ENCODE measurements at regions not wholly inside any gene's neighbourhood (a gene's known extent, or its start where the extent isn't known, plus 50 kb on each side); places are given as distances from the start of the nearest gene placed in this dataset.
"Not testable (repeated sequence)": the region's sequence is repeated elsewhere in the genome, so short reads cannot be mapped to it uniquely, and the experiment has no call there.

DNA sequence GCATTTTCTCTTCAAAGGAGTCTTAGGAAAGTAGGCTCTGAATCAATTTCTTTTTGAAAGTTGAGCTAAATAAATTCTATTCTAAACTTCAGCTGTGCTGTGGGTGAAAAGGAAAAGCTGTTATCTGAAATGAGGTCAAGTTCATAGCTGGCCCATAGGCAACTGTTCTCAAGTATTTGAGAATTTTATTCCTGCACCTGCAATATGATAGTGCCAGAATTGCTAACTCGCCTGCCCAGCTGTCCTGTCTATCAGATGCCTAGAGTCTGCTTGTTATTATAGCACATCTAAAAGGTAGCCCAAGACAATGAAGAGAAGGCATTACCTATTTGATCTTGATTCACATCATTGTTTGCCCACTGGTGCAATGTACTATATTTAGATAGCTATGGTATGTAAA, 798.7 kb downstream of the DIPK2A start:
- no peak for DNase-seq

DNA sequence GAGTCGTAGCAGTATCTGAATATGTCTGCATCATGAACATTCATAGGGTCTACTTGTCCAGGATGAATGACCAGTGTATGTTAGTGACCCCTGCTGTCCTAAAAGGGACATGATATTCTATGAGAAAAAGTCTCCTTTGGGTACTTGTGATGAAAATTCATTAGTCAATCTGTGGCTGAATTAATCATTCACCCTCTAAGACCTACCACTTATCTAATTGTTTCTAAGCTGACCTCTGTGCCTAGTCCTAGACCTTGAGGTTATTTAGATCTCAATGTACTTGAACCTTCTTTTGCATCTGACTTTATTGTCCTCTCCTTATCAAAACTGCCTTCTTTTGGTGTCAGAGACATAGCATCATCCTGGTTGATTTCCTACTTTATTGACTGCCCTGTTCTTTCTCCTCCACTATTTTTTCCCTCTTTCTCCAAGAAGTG, 799.3 kb downstream of the DIPK2A start:
- DNase-seq, result no peak

DNA sequence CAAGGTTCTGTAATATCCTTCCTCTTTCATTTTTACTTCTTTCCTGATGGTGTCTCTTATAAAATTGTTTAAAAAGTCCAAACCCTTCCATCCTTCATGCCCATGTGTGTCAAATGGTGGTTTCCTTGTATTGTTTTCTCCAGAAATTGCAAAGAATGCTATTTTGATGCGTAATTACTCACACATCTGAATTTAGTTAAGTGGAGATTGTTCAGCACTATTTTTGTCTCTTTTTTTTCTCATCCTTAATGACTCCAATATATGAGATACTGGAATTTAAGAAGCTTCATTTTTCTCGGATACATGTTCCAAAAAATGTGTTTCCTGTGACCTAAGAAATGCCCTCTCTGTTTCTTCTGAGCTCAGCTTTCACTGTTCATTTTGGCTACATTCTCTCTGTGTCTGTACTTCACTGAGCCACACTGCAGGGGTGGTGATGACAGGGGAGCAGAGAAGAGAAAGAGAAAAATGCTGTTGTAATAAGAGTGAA, 799.8 kb downstream of the DIPK2A start:
- DNase-seq, result no peak

DNA sequence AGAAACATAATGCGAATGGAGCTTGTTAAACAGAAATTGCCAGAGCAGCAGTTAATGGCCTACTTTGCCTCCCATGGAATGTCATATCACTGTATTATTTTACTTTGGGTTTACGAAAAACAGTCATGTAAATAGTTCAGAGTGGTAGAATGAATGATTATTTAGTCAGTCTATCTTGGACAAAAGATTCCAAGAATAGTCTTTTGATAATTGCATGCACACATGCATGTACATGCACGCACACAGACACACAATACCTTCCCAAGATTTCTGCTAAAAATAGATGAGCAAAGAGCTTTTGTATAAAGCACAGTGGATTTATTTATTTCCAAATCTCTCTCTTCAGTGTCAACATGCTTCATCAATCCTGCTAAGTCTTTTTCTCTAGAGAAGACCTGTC, 800.7 kb downstream of the DIPK2A start:
- DNase-seq, result no peak

DNA sequence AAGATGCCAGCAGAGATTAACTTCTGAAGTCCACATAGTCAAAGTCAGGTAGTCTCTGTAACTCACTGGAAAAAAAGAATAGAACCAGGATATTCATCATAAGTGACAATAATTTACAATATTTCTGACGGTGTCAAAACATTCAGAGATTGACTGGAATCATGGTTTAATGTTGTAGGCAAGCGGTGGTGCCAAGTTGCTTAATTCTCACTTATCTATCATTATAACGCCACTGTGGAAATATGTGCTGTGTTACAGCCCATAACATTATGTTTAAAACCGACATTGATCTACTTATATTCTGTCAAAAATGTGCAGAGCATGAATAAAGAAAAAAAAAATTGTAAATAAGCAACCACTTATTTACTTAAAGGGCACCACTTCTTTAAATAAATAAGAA, 801.7 kb downstream of the DIPK2A start:
- DNase-seq, result no peak

GRCh38 chr3:144774897-144775296, 803.3 kb downstream of the DIPK2A start:
- DNase-seq, result no peak

DNA sequence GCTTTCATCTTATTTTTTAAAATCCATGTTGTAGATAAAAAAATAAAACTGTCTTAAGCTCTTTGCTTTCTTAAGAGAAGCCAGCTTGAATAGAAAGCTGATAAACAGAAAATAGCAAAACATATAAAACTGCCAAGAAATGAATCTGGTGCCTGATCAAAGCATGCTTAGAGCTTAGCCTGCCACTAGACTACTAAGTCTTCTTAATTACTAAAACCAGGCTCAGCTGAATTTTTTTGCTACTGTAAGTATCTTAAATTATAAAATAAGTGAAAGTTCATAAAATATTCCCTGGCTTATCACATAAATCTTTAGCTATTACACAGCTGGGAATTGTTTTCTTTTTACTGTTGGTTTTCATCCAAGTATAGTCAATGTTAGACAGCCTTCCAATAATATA, 803.9 kb downstream of the DIPK2A start:
- DNase-seq, result no peak

- no peak for DNase-seq
Measured at GRCh38 chr3:144777906-144778305, 806.3 kb downstream of the DIPK2A start.

GRCh38 chr3:144791034-144791433, 819.4 kb downstream of the DIPK2A start:
- no peak for DNase-seq

DNA sequence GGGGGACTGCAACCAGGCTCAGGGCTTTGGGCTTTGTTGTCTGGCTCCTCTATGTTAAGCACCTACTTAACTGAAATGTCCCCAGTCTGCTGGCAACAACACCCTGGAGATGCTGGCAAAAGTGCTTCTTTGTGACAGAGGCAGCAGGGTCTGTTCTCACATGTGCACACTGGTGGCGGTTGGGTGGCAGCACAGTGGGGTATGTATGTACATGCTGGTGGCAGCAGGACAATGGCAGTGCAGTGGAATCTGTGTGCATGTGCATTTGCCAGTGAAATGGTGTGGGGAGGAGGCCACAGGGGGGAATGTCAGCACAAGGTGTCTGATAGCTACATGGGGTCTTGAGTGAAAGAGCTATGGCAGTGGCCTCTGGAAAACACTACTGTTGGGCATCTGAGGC, 830.3 kb downstream of the DIPK2A start:
- no peak for DNase-seq

DNA sequence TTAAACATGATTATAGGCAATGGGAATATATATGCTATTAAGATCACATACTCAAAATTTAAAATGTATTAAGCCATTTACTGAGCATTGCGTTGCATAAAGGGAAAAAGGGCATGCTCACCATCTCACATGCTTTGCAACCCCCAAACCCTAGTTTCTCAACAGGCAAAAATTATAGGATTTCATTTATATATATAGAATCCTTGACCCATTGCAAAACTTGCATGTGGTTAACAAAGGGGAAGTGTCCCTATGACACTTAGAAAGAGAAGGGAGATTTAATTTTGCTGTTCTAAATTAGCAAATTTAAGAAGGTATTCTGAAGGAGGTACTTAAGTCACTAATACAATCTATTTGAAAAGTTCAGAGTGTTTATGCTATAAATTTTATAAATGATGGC, 837.8 kb downstream of the DIPK2A start:
- DNase-seq, result no peak

GRCh38 chr3:144810160-144810559, 838.5 kb downstream of the DIPK2A start:
- DNase-seq, result no peak

DNA sequence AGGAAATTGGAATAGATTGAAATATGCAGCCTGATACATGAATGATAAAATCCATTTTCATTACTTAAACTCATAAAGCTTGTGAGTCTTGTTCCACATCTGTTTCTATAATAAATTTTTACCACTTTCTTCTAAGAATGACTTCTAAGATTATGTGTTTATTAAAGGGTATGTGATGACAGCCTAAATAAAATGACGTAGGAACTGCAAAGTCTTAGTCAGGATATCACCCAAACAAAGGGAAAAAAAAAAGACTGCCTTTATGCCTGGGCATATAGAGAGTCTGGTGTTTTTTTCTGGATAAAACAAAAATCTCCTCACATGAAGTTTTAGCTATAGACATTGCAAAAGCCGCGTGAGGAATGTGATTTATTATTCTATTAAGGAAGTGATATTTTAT, 844.0 kb downstream of the DIPK2A start:
- no peak for DNase-seq

DNA sequence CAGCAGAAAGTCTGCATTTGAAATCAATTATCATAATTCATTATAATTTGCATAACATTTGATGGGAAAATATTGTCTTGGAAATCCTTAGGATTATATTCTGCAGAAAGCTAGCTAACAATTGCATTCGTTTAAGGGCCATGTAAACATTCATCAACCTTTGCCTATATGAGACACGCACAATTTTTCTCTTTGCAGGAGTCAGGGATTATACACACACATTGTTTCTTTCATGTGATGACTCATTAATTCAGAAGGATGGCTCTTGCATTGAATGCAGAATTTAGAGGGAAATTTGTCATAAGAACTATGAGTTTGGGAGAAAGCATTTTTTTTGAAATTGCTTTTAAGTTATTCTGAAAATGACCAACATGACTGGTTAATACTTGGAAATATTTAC, 844.7 kb downstream of the DIPK2A start:
- DNase-seq, result no peak

DNA sequence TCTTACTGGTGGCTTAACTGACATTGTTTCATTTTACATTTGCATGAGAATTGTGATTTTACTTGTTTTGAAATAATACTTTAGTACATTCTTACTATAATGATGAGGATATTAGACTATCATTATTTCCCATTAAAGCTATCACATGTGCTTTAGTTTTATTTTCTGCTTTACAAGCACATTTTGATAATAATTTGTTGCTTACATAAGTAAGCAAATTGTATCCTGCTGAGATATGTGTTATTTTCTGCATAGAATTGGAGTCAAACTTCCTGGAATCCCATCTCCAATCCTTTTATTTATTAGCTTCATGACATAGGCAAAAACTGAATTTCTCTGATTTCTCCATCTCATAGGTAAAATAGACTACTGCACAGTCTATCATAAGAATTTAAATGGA, 847.4 kb downstream of the DIPK2A start:
- no peak for DNase-seq

- DNase-seq, result not testable (repeated sequence)
Measured at GRCh38 chr3:144820232-144820631, 848.6 kb downstream of the DIPK2A start.

DNA sequence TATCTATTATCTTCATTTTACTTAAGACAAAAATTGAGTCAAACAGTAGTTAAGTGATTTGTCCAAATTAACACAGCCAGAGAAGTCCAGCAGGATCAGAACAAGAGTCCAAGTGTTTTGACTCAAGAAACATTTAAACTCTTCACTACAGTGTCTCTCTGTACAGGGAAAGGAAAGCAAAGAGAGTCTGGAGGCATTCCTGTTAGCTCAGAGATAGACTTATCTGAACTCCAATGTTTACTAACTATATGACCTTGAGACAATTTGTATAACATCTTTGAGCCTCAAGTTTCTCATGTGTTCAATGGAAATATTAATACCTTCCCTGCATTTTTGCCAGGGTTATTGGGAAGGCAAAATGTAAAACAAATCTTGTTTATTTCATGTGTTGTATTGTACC, 849.1 kb downstream of the DIPK2A start:
- DNase-seq, result no peak

DNA sequence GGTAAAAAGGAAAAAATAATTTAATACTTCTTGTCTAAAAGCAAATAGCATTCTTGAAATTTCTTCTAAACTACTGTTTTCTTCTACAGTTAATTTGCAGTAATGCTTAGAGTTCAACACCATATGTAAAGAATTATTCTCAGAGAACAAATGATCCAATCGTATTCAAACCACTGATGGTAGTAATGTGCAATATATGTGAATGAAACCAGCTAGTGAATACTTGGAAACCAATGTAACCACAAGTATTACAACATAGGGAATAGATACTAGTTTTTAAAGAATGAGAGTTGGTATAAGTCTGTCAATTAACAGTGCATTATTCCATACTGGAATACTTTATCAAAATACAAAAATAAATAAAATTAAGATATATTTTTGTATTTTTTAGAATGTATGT, 850.0 kb downstream of the DIPK2A start:
- no peak for DNase-seq

GRCh38 chr3:144822671-144823070, 851.0 kb downstream of the DIPK2A start:
- DNase-seq, result no peak

DNA sequence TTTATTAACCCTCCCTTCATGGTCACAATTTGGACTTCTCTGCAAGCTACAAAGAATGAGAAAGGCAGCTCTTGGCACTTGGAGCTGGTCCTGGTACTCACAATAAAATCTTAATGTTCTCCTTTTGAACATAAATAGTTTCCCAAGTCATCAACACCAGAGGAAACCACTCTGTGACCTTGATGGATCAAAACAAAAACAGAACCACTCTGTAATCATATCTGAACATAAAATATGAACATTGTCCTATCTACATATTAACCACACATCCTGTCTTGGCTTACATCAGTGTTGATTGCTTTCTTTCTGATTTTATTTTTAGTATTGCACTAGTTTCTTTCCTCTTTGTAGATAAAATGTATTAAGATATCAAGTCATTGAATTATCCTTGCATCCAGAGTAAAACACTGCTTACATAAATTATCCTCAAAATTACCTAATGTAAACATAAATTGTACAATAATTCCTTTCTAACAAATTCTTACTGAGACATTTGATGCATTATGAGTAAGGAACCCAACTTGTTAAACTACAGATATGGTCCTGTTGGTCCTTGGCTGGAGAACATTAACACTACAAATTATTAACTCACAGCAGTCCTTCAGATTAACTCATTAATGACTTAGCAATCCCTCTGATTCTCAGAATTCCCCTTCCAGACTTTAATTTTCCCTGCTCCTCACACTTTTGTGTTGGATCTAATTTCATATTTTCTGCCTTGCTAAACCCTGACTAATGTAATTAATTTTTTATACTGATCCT, 860.5 kb downstream of the DIPK2A start:
- DNase-seq, result no peak

DNA sequence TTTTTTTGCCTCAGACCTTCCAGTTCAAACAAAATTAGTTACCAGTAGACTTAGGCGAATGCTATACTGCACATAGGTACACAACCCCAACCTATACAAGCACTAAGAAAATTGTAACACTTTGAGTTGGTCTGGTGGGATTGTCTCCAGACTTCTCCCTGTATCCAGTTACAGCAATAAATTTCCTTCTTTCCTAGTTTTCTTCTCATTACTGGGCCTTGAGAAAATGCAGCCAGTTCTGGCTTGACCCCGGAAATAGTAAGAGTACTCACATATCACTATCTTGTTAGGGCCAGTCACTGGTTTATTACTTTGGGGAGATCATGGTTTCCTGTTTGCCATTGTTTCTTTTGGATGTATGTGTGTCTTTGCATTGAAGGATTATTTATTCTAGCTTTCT, 868.4 kb downstream of the DIPK2A start:
- no peak for DNase-seq

GRCh38 chr3:144840866-144841265, 869.2 kb downstream of the DIPK2A start:
- no peak for DNase-seq

DNA sequence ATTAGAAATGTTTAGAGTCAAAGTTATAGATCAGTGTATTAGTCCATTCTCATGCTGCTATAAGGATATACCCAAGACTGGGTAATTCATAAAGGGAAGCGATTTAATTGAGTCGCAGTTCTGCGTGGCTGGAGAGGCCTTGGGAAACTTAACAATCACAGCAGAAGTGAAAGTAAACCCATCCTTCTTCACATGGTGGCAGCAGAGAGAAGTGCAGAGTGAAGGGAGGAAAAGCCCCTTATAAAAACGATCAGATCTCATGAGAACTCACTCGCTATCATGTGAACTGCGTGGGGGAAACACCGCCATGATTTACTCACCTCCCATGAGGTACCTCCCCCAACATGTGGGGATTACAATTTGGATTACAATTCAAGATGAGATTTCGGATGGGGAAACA, 871.5 kb downstream of the DIPK2A start:
- no peak for DNase-seq

- DNase-seq, result no peak
Measured at GRCh38 chr3:144852999-144853398, 881.4 kb downstream of the DIPK2A start.

GRCh38 chr3:144854020-144854419, 882.4 kb downstream of the DIPK2A start:
- DNase-seq, result not testable (repeated sequence)

Measured in DMS 273 treated with DMSO at 0.1 percent for 48 hours (cell line).